C4-2B (cell line): ENCODE measurements at regions not wholly inside any gene's neighbourhood (a gene's known extent, or its start where the extent isn't known, plus 50 kb on each side); places are given as distances from the start of the nearest gene placed in this dataset.

Source experiments
- ZFX ChIP-seq: fragments of 450-650 bp; IDR thresholded peaks from 2 replicates; pipeline ENCODE4 v1.6.1; 2017
- TF ChIP-seq, protein P1 (sequence below): fragments of 450-650 bp; conservative IDR thresholded peaks from 2 replicates; pipeline ENCODE4 v1.5.1; 2017; ENCODE audit warnings: mild to moderate bottlenecking

DNA sequence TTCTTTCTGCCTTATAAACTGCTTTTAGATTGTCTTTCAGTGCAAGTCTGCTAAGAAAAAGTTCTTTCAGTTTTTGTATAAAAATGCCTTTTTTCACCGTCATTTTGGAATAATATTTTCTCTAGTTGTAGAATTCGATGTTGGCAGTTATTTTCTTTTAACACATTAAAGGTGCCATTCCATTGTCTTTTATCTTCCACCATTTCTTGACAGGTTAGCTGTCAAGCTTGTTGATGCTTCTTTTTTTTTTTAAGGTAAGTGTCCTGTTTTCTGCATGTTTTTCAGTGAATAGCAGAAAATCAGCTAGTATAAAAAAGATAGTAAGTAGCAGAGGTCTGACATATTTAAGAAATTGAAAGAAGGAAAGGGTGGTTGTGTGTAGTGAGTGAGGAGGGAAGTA, 118.5 kb upstream of the NPFFR2 start:
- TF ChIP-seq, protein P1, sequence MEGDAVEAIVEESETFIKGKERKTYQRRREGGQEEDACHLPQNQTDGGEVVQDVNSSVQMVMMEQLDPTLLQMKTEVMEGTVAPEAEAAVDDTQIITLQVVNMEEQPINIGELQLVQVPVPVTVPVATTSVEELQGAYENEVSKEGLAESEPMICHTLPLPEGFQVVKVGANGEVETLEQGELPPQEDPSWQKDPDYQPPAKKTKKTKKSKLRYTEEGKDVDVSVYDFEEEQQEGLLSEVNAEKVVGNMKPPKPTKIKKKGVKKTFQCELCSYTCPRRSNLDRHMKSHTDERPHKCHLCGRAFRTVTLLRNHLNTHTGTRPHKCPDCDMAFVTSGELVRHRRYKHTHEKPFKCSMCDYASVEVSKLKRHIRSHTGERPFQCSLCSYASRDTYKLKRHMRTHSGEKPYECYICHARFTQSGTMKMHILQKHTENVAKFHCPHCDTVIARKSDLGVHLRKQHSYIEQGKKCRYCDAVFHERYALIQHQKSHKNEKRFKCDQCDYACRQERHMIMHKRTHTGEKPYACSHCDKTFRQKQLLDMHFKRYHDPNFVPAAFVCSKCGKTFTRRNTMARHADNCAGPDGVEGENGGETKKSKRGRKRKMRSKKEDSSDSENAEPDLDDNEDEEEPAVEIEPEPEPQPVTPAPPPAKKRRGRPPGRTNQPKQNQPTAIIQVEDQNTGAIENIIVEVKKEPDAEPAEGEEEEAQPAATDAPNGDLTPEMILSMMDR, result no peak
- TF ChIP-seq ZFX, result no peak
